ENCODE measurements at regions not wholly inside any gene's neighbourhood (a gene's known extent, or its start where the extent isn't known, plus 50 kb on each side); places are given as distances from the start of the nearest gene placed in this dataset.

GRCh38 chr3:72458375-72458774 lies 389.9 kb downstream of the SHQ1 start:
- H3K4me1 ChIP-seq (ENCODE audit: insufficient read depth): no peaks in the 10 kb centered on the region
- H3K9me2 ChIP-seq (replicated peaks; ENCODE audit: insufficient read depth): no peaks in the 10 kb centered on the region
- no peaks in the 10 kb centered on the region for H3K27me3 ChIP-seq
- no peaks in the 10 kb centered on the region for H4K20me1 ChIP-seq (ENCODE audit: insufficient read depth, poor library complexity, severe bottlenecking)
- H3K4me3 ChIP-seq: no peak overlapping the region
- peak; percentile 30 for DNase-seq (ENCODE audit: low spot score)
- WGBS (ENCODE audit: low lambda C conversion rate, missing lambda C conversion rate): 76% methylated on average over 4 of the region's 4 CpGs
- no peak overlapping the region for H2AFZ ChIP-seq
- no peaks in the 10 kb centered on the region for H3K36me3 ChIP-seq (replicated peaks; ENCODE audit: insufficient read depth, low read depth)
- no peak overlapping the region for H3K27ac ChIP-seq
- no peaks in the 10 kb centered on the region for H3K79me2 ChIP-seq
- no peaks in the 10 kb centered on the region for H3K9me3 ChIP-seq (ENCODE audit: low read depth)
- no peak overlapping the region for H3K4me2 ChIP-seq
- no peak for TF ChIP-seq EZH2 (IDR thresholded peaks at IDR 0.05; ENCODE audit: borderline replicate concordance)
- TF ChIP-seq CTCF (IDR thresholded peaks at IDR 0.05; ENCODE audit: poor library complexity): no peak
- no peak for TF ChIP-seq EZH2phosphoT487 (IDR thresholded peaks at IDR 0.05; ENCODE audit: low read depth, severe bottlenecking, unreplicated experiment)

GRCh38 chr3:72454441-72454840 lies 393.8 kb downstream of the SHQ1 start:
- no peaks in the 10 kb centered on the region for H3K36me3 ChIP-seq (replicated peaks; ENCODE audit: insufficient read depth, low read depth)
- H3K4me1 ChIP-seq (ENCODE audit: insufficient read depth): no peaks in the 10 kb centered on the region
- H3K27ac ChIP-seq: no peak overlapping the region
- no peak overlapping the region for H2AFZ ChIP-seq
- H3K79me2 ChIP-seq: no peaks in the 10 kb centered on the region
- H3K4me2 ChIP-seq: no peak overlapping the region
- DNase-seq (ENCODE audit: low spot score): no peak
- no peaks in the 10 kb centered on the region for H3K9me2 ChIP-seq (replicated peaks; ENCODE audit: insufficient read depth)
- H4K20me1 ChIP-seq (ENCODE audit: insufficient read depth, poor library complexity, severe bottlenecking): no peaks in the 10 kb centered on the region
- H3K4me3 ChIP-seq: no peak overlapping the region
- TF ChIP-seq EZH2 (IDR thresholded peaks at IDR 0.05; ENCODE audit: borderline replicate concordance) (no peak), CTCF (IDR thresholded peaks at IDR 0.05; ENCODE audit: poor library complexity) (no peak), EZH2phosphoT487 (IDR thresholded peaks at IDR 0.05; ENCODE audit: low read depth, severe bottlenecking, unreplicated experiment) (no peak)
- no peaks in the 10 kb centered on the region for H3K27me3 ChIP-seq
- WGBS (ENCODE audit: low lambda C conversion rate, missing lambda C conversion rate): 88% methylated on average over 3 of the region's 3 CpGs
- H3K9me3 ChIP-seq (ENCODE audit: low read depth): no peaks in the 10 kb centered on the region

GRCh38 chr3:72453706-72454105 lies 394.5 kb downstream of the SHQ1 start:
- 87% methylated on average over 2 of the region's 2 CpGs for WGBS (ENCODE audit: low lambda C conversion rate, missing lambda C conversion rate)
- H3K9me2 ChIP-seq (replicated peaks; ENCODE audit: insufficient read depth): no peaks in the 10 kb centered on the region

More at GRCh38 chr3:72453706-72454105, 394.5 kb downstream of the SHQ1 start:
- Histone ChIP-seq H3K4me2 (no peak overlapping the region), H3K27ac (no peak overlapping the region), H3K4me1 (ENCODE audit: insufficient read depth) (no peaks in the 10 kb centered on the region), H2AFZ (no peak overlapping the region), H3K9me3 (ENCODE audit: low read depth) (no peaks in the 10 kb centered on the region), H3K36me3 (replicated peaks; ENCODE audit: insufficient read depth, low read depth) (no peaks in the 10 kb centered on the region), H4K20me1 (ENCODE audit: insufficient read depth, poor library complexity, severe bottlenecking) (no peaks in the 10 kb centered on the region), H3K27me3 (no peaks in the 10 kb centered on the region), H3K79me2 (no peaks in the 10 kb centered on the region), H3K4me3 (no peak overlapping the region)
- TF ChIP-seq CTCF (IDR thresholded peaks at IDR 0.05; ENCODE audit: poor library complexity) (no peak), EZH2phosphoT487 (IDR thresholded peaks at IDR 0.05; ENCODE audit: low read depth, severe bottlenecking, unreplicated experiment) (no peak), EZH2 (IDR thresholded peaks at IDR 0.05; ENCODE audit: borderline replicate concordance) (no peak)
- no peak for DNase-seq (ENCODE audit: low spot score)

All from hepatocyte (in vitro differentiated cells).